HepG2 (cell line): ENCODE measurements at regions not wholly inside any gene's neighbourhood (a gene's known extent, or its start where the extent isn't known, plus 50 kb on each side); places are given as distances from the start of the nearest gene placed in this dataset.

Experiments
- GTF2F1 ChIP-seq: fragments of 150-350 bp; IDR thresholded peaks from 2 replicates; pipeline ENCODE4 v1.6.1; 2014; ENCODE audit warnings: low read length
- HOXA5 ChIP-seq: sonication (generic); formaldehyde crosslinking; IDR thresholded peaks from 2 replicates; pipeline ENCODE4 v1.4.0; 2020; ENCODE audit warnings: missing genetic modification reagents
- KAT8 ChIP-seq: IDR thresholded peaks from 2 replicates; pipeline ENCODE4 v1.6.1; 2016; ENCODE audit warnings: missing genetic modification reagents, missing compliant biosample characterization
- KLF11 ChIP-seq: IDR thresholded peaks from 2 replicates; pipeline ENCODE4 v1.6.1; 2016; ENCODE audit warnings: missing compliant biosample characterization
- PAWR ChIP-seq: sonication (generic); formaldehyde crosslinking; IDR thresholded peaks from 2 replicates; pipeline ENCODE4 v1.4.0; 2020; ENCODE audit warnings: missing genetic modification reagents, mild to moderate bottlenecking, borderline replicate concordance
- SRSF1 ChIP-seq: fragments of 200-400 bp; formaldehyde crosslinking; optimal IDR thresholded peaks from 2 replicates; pipeline ENCODE3; 2017; ENCODE audit warnings: mild to moderate bottlenecking, low read depth, low read length, moderate library complexity
- STAT6 ChIP-seq: sonication (generic); formaldehyde crosslinking; IDR thresholded peaks from 2 replicates; pipeline ENCODE4 v1.4.0; 2020; ENCODE audit warnings: missing genetic modification reagents, mild to moderate bottlenecking, borderline replicate concordance
- SUZ12 ChIP-seq: fragments of 150-350 bp; IDR thresholded peaks from 2 replicates; pipeline ENCODE4 v1.6.1; 2014; ENCODE audit warnings: low read depth, low read length
- TEAD3 ChIP-seq: optimal IDR thresholded peaks from 2 replicates; pipeline ENCODE3; 2016; ENCODE audit warnings: borderline replicate concordance
- ZBTB3 ChIP-seq: sonication (generic); formaldehyde crosslinking; IDR thresholded peaks from 2 replicates; pipeline ENCODE4 v1.4.0; 2020; ENCODE audit warnings: low read depth, mild to moderate bottlenecking, moderate library complexity, missing genetic modification reagents, borderline replicate concordance
- ZNF224 ChIP-seq: sonication (generic); formaldehyde crosslinking; IDR thresholded peaks from 2 replicates; pipeline ENCODE4 v1.5.0; 2020; ENCODE audit warnings: mild to moderate bottlenecking, missing genetic modification reagents
- ZNF674 ChIP-seq: sonication (generic); formaldehyde crosslinking; IDR thresholded peaks from 2 replicates; pipeline ENCODE4 v1.5.0; 2020; ENCODE audit warnings: low read depth, mild to moderate bottlenecking, missing genetic modification reagents
- ZNF780A ChIP-seq: sonication (generic); formaldehyde crosslinking; IDR thresholded peaks from 2 replicates; pipeline ENCODE4 v1.8.0; 2022; ENCODE audit warnings: mild to moderate bottlenecking, missing genetic modification reagents, moderate library complexity
- TF ChIP-seq, protein P1 (sequence below): sonication (generic); formaldehyde crosslinking; conservative IDR thresholded peaks from 2 replicates; pipeline ENCODE4 v1.4.0; 2020; ENCODE audit warnings: missing genetic modification reagents
- TF ChIP-seq, protein P2 (sequence below): sonication (generic); formaldehyde crosslinking; IDR thresholded peaks from 2 replicates; pipeline ENCODE4 v1.4.0; 2020; ENCODE audit warnings: missing genetic modification reagents, borderline replicate concordance
- TF ChIP-seq, protein P3 (sequence below), 2 experiments: fragments of 450-650 bp in 1 of 2; sonication (generic) in 1 of 2; formaldehyde crosslinking; IDR thresholded peaks; 2 replicates each; pipeline versions ENCODE4 v1.5.0 to v1.8.0; 2020 to 2022; ENCODE audit warnings: mild to moderate bottlenecking in 1 of 2, missing genetic modification reagents in 1 of 2
- TF ChIP-seq, protein P4 (sequence below): sonication (generic); IDR thresholded peaks from 2 replicates; pipeline ENCODE4 v1.6.1; 2016; ENCODE audit warnings: low read depth, borderline replicate concordance

GRCh38 chr9:129496473-129497004 is 124.4 kb downstream of the C9orf50 start (continued):
- TF ChIP-seq SUZ12 (no peak), PAWR (no peak), STAT6 (CRISPR knock-in tag) (no peak), GTF2F1 (no peak), ZNF674 (no peak), ZBTB3 (CRISPR knock-in tag) (no peak), TEAD3 (CRISPR knock-in tag) (peak; percentile 48), ZNF224 (CRISPR knock-in tag) (no peak; the same call in 1 of the 2 replicates), HOXA5 (CRISPR knock-in tag) (peak; percentile 59; the same call in 1 of the 2 replicates), KAT8 (CRISPR knock-in tag) (peak; percentile 60; the same call in 1 of the 2 replicates), SRSF1 (peak; percentile 24), KLF11 (0 out of 2 replicates have a peak, but pooled peaks have one; percentile 12), ZNF780A (CRISPR knock-in tag) (no peak)
- TF ChIP-seq, protein P1, sequence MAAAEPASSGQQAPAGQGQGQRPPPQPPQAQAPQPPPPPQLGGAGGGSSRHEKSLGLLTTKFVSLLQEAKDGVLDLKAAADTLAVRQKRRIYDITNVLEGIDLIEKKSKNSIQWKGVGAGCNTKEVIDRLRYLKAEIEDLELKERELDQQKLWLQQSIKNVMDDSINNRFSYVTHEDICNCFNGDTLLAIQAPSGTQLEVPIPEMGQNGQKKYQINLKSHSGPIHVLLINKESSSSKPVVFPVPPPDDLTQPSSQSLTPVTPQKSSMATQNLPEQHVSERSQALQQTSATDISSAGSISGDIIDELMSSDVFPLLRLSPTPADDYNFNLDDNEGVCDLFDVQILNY (CRISPR knock-in tag): peak; percentile 48; the same call in 1 of the 2 replicates
- TF ChIP-seq, protein P2, sequence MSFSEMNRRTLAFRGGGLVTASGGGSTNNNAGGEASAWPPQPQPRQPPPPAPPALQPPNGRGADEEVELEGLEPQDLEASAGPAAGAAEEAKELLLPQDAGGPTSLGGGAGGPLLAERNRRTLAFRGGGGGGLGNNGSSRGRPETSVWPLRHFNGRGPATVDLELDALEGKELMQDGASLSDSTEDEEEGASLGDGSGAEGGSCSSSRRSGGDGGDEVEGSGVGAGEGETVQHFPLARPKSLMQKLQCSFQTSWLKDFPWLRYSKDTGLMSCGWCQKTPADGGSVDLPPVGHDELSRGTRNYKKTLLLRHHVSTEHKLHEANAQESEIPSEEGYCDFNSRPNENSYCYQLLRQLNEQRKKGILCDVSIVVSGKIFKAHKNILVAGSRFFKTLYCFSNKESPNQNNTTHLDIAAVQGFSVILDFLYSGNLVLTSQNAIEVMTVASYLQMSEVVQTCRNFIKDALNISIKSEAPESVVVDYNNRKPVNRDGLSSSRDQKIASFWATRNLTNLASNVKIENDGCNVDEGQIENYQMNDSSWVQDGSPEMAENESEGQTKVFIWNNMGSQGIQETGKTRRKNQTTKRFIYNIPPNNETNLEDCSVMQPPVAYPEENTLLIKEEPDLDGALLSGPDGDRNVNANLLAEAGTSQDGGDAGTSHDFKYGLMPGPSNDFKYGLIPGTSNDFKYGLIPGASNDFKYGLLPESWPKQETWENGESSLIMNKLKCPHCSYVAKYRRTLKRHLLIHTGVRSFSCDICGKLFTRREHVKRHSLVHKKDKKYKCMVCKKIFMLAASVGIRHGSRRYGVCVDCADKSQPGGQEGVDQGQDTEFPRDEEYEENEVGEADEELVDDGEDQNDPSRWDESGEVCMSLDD (CRISPR knock-in tag): 0 out of 2 replicates have a peak, but pooled peaks have one; percentile 42
- TF ChIP-seq, protein P3, sequence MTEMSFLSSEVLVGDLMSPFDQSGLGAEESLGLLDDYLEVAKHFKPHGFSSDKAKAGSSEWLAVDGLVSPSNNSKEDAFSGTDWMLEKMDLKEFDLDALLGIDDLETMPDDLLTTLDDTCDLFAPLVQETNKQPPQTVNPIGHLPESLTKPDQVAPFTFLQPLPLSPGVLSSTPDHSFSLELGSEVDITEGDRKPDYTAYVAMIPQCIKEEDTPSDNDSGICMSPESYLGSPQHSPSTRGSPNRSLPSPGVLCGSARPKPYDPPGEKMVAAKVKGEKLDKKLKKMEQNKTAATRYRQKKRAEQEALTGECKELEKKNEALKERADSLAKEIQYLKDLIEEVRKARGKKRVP (CRISPR knock-in tag; IDR thresholded peaks at IDR 0.05): peak in 1 of 2 experiments; percentile 42; a peak in 1 of 4 replicates
- TF ChIP-seq, protein P4, sequence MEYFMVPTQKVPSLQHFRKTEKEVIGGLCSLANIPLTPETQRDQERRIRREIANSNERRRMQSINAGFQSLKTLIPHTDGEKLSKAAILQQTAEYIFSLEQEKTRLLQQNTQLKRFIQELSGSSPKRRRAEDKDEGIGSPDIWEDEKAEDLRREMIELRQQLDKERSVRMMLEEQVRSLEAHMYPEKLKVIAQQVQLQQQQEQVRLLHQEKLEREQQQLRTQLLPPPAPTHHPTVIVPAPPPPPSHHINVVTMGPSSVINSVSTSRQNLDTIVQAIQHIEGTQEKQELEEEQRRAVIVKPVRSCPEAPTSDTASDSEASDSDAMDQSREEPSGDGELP: no peak; the same call in 1 of the 2 replicates
